GM12878 (cell line): ENCODE measurements at regions not wholly inside any gene's neighbourhood (a gene's known extent, or its start where the extent isn't known, plus 50 kb on each side); places are given as distances from the start of the nearest gene placed in this dataset.

Experiments
- ATAC-seq: fragments of 200-7000 bp; cut with Tn5 transposase; 3 replicates; pipeline ENCODE4 v1.9.1; 2020; ENCODE audit warnings: mild to moderate bottlenecking, moderate library complexity
- BruUV-seq: library from RNA; stranded (reverse); fragments of 400-500 nt; replicated peaks from 2 replicates; lab custom pipeline; 2021; lab: Mats Ljungman, UMichigan
- CTCF ChIA-PET: fragments of 300-600 bp; sonication (Branson Sonifier 250); formaldehyde crosslinking; extraction: SDS; loops from one replicate; lab custom pipeline; 2021; ENCODE audit warnings: inconsistent platforms; lab: Yijun Ruan, JAX
- POLR2A ChIA-PET: fragments of 350-600 bp; formaldehyde crosslinking; extraction: SDS; loops from one replicate; lab custom pipeline; 2021; ENCODE audit warnings: inconsistent platforms; lab: Charles Lee
- RAD21 ChIA-PET: fragments of 300-600 bp; sonication (Branson Sonifier 250); formaldehyde crosslinking; loops from one replicate; lab custom pipeline; 2023; ENCODE audit warnings: antibody characterized with exemption; ENCODE audit not compliant: unreplicated experiment; lab: Charles Lee
- SMC1A ChIA-PET: fragments of 300-600 bp; sonication (Branson Sonifier 250); formaldehyde crosslinking; loops from one replicate; lab custom pipeline; 2023; ENCODE audit not compliant: unreplicated experiment, uncharacterized antibody; lab: Charles Lee
- DNase-seq: peaks from one replicate; pipeline ENCODE4 v3.0.0-alpha.2; 2011; ENCODE audit warnings: low read depth, low spot score
- FAIRE-seq: peaks from 3 replicates; lab custom pipeline; 2011; peaks lifted over from hg19 to GRCh38; lab: Jason Lieb, UNC
- H2AFZ ChIP-seq: 2 replicates; pipeline ENCODE4 v1.6.0; 2011; ENCODE audit warnings: low read depth, low read length, control low read depth; ENCODE audit not compliant: control insufficient read depth
- H3K27ac ChIP-seq: 2 replicates; pipeline ENCODE4 v1.5.1; 2011; ENCODE audit warnings: control low read depth; ENCODE audit not compliant: control insufficient read depth, insufficient read depth
- H3K27me3 ChIP-seq, 2 experiments: replicated peaks in 1 of 2; 2 replicates each; pipeline versions ENCODE4 v1.6.0 to v1.6.1; 2011; ENCODE audit warnings: low read length in 1 of 2; ENCODE audit not compliant: control insufficient read depth in 2 of 2, insufficient read depth in 2 of 2
- H3K36me3 ChIP-seq, 2 experiments: 2 replicates each; pipeline ENCODE4 v1.5.1; 2011; ENCODE audit warnings: low read length in 1 of 2; ENCODE audit not compliant: control insufficient read depth in 2 of 2, insufficient read depth in 2 of 2
- H3K4me1 ChIP-seq: 2 replicates; pipeline ENCODE4 v1.6.1; 2011; ENCODE audit warnings: mild to moderate bottlenecking, low read length, moderate library complexity, mixed read lengths; ENCODE audit not compliant: control insufficient read depth, insufficient read depth
- H3K4me2 ChIP-seq: 2 replicates; pipeline ENCODE4 v1.6.0; 2011; ENCODE audit warnings: control low read depth; ENCODE audit not compliant: control insufficient read depth, insufficient read depth
- H3K4me3 ChIP-seq: fragments of 200-600 bp; sonication (generic); 2 replicates; pipeline ENCODE4 v1.5.1; 2016
- H3K79me2 ChIP-seq: 2 replicates; pipeline ENCODE4 v1.6.0; 2011; ENCODE audit warnings: low read length; ENCODE audit not compliant: control insufficient read depth, insufficient read depth
- H3K9ac ChIP-seq: 2 replicates; pipeline ENCODE4 v1.8.0; 2011; ENCODE audit warnings: low read length, control low read depth, mixed read lengths; ENCODE audit not compliant: control insufficient read depth, insufficient read depth
- H3K9me3 ChIP-seq: replicated peaks from 3 replicates; pipeline ENCODE4 v1.5.1; 2011; ENCODE audit warnings: mild to moderate bottlenecking, low read length; ENCODE audit not compliant: control insufficient read depth, insufficient read depth
- H4K20me1 ChIP-seq: 2 replicates; pipeline ENCODE4 v1.6.0; 2011; ENCODE audit not compliant: control insufficient read depth, insufficient read depth
- ATF7 ChIP-seq: fragments of 450-650 bp; IDR thresholded peaks from 2 replicates; pipeline ENCODE4 v1.6.1; 2016; ENCODE audit warnings: low read depth, mild to moderate bottlenecking
- E2F8 ChIP-seq: fragments of 450-650 bp; IDR thresholded peaks from 2 replicates; pipeline ENCODE4 v1.6.1; 2018; ENCODE audit warnings: mild to moderate bottlenecking, low read depth, moderate library complexity; ENCODE audit not compliant: partially characterized antibody
- EP300 ChIP-seq, 2 experiments: fragments of 150-350 bp in 1 of 2; IDR thresholded peaks; 2 replicates each; pipeline ENCODE4 v1.6.1; 2011 to 2012; ENCODE audit warnings: low read depth in 2 of 2, low read length in 2 of 2, borderline replicate concordance in 1 of 2, improper control_type of control experiment in 1 of 2, inconsistent platforms in 1 of 2; ENCODE audit not compliant: control insufficient read depth in 1 of 2
- KLF5 ChIP-seq: fragments of 450-650 bp; IDR thresholded peaks from 2 replicates; pipeline ENCODE4 v1.6.1; 2014; ENCODE audit warnings: mild to moderate bottlenecking; ENCODE audit not compliant: partially characterized antibody
- POLR2AphosphoS5 ChIP-seq: IDR thresholded peaks from 2 replicates; pipeline ENCODE4 v1.6.1; 2011; ENCODE audit warnings: mild to moderate bottlenecking, low read length, inconsistent platforms
- SPI1 ChIP-seq: IDR thresholded peaks from 2 replicates; pipeline ENCODE4 v1.6.1; 2011; ENCODE audit warnings: low read depth, mild to moderate bottlenecking, low read length, moderate library complexity, borderline replicate concordance; ENCODE audit not compliant: insufficient read depth
- SREBF2 ChIP-seq: IDR thresholded peaks from 2 replicates; pipeline ENCODE4 v1.6.1; 2012; ENCODE audit warnings: mild to moderate bottlenecking, low read length
- TAF1 ChIP-seq: IDR thresholded peaks from 2 replicates; pipeline ENCODE4 v1.6.1; 2011; ENCODE audit warnings: mild to moderate bottlenecking, low read depth, low read length, borderline replicate concordance
- WRNIP1 ChIP-seq: IDR thresholded peaks from 2 replicates; pipeline ENCODE4 v1.6.1; 2011; ENCODE audit warnings: low read depth, low read length, improper control_type of control experiment, borderline replicate concordance
- ZNF592 ChIP-seq: fragments of 450-650 bp; IDR thresholded peaks from 2 replicates; pipeline ENCODE4 v1.6.1; 2017; ENCODE audit warnings: mild to moderate bottlenecking, moderate library complexity
- WGBS: methylation state at CpG from one replicate; pipeline ENCODE4 v1.1.6; 2016; ENCODE audit warnings: low lambda C conversion rate; ENCODE audit not compliant: insufficient replicate concordance, insufficient coverage; ENCODE audit errors: missing lambda C conversion rate; 5-methylcytosine and 5-hydroxymethylcytosine counted together
- in situ Hi-C: fragments of 300-500 bp; cut with MboI; formaldehyde crosslinking; loops from 9 replicates; pipeline ENCODE4 v1.14.3; 2018; ENCODE audit warnings: mixed read lengths
- intact Hi-C: fragments of 100-400 bp; cut with micrococcal nuclease; formaldehyde crosslinking; loops from one replicate; pipeline ENCODE4 v1.14.2; 2022; ENCODE audit not compliant: unreplicated experiment

- H3K27ac ChIP-seq: no peak overlapping the region
- BruUV-seq: no TSS peak
- no peak for TF ChIP-seq WRNIP1
- no peak for TF ChIP-seq EP300 (IDR thresholded peaks at IDR 0.05; ENCODE audit: borderline replicate concordance in 1 of 2, control insufficient read depth in 1 of 2, low read depth in 2 of 2, low read length in 2 of 2)
- TF ChIP-seq, all 136 proteins: peak for 0
- in situ Hi-C loops: no loop called here
- Histone ChIP-seq H4K20me1 (no peaks in the 10 kb centered on the region), H2AFZ (no peak overlapping the region), H3K27me3 (no peaks in the 10 kb centered on the region; a peak in 1 of 4 replicates), H3K79me2 (no peaks in the 10 kb centered on the region), H3K36me3 (no peaks in the 10 kb centered on the region), H3K9ac (no peak overlapping the region), H3K4me2 (no peak overlapping the region), H3K4me1 (no peaks in the 10 kb centered on the region), H3K9me3 (no peaks in the 10 kb centered on the region), H3K4me3 (no peak overlapping the region)
- intact Hi-C loops: no loop called here
- ChIA-PET POLR2A (no interaction called here), SMC1A (no interaction called here), RAD21 (no interaction called here), CTCF (no interaction called here)
- no peak for ATAC-seq
- DNase-seq: no peak
- FAIRE-seq: no peak
Measured at GRCh38 chr18:54774423-54774822, 53.9 kb upstream of the RAB27B start.

- FAIRE-seq: no peak
- no peak for TF ChIP-seq SPI1
- no peak for TF ChIP-seq ATF7
- TF ChIP-seq KLF5: no peak
- no peak for TF ChIP-seq POLR2AphosphoS5
- TF ChIP-seq SREBF2: no peak
- no peak for TF ChIP-seq TAF1
- no peak for TF ChIP-seq ZNF592
- no peak for TF ChIP-seq E2F8
Measured at GRCh38 chr18:54774981-54775665, 53.2 kb upstream of the RAB27B start.

More at GRCh38 chr18:54774981-54775665, 53.2 kb upstream of the RAB27B start:
- H3K27ac ChIP-seq: no peak overlapping the region
- H3K4me2 ChIP-seq: no peak overlapping the region
- H4K20me1 ChIP-seq: no peaks in the 10 kb centered on the region
- DNase-seq (no peak), ATAC-seq (no peak)
- H3K4me1 ChIP-seq: no peaks in the 10 kb centered on the region
- RAD21 ChIA-PET: no interaction called here
- H3K4me3 ChIP-seq: no peak overlapping the region
- POLR2A ChIA-PET: no interaction called here
- H2AFZ ChIP-seq: no peak overlapping the region
- SMC1A ChIA-PET: no interaction called here
- H3K27me3 ChIP-seq: no peaks in the 10 kb centered on the region; a peak in 1 of 4 replicates
- no peak overlapping the region for H3K9ac ChIP-seq
- BruUV-seq: no TSS peak
- in situ Hi-C loops: no loop called here
- H3K36me3 ChIP-seq: no peaks in the 10 kb centered on the region
- H3K9me3 ChIP-seq: no peaks in the 10 kb centered on the region
- CTCF ChIA-PET: no interaction called here
- intact Hi-C loops: no loop called here
- WGBS: 33% methylated on average over 6 of the region's 6 CpGs
- H3K79me2 ChIP-seq: no peaks in the 10 kb centered on the region
